Esophagus muscularis mucosa (tissue), 4 donors: ENCODE measurements at regions not wholly inside any gene's neighbourhood (a gene's known extent, or its start where the extent isn't known, plus 50 kb on each side); places are given as distances from the start of the nearest gene placed in this dataset.
A peak's percentile ranks its signal among the peaks of the same experiment; 100 is the strongest.

ENCODE experiments used
- DNase-seq: peaks from one replicate; pipeline ENCODE4 v3.0.0-alpha.2; 2017; ENCODE audit errors: extremely low spot score
- H3K27ac ChIP-seq, 4 donors: fragments of 200-600 bp; sonication (generic); replicated peaks in 1 of 4; 1 replicate in 3 of 4; 2 replicates in 1 of 4; pipeline ENCODE4 v1.5.1; 2016 to 2019; ENCODE audit warnings: mild to moderate bottlenecking in 1 of 4
- H3K27me3 ChIP-seq, 4 donors: fragments of 200-600 bp; sonication (generic); one replicate each; pipeline versions ENCODE4 v1.5.1 to v1.6.0; 2016 to 2019
- H3K36me3 ChIP-seq, 4 donors: fragments of 200-600 bp; sonication (generic); one replicate each; pipeline ENCODE4 v1.5.1; 2016 to 2019
- H3K4me1 ChIP-seq, 4 donors: fragments of 200-600 bp; sonication (generic); one replicate each; pipeline ENCODE4 v1.5.1; 2016 to 2019
- H3K4me3 ChIP-seq, 4 donors: fragments of 200-600 bp; sonication (generic); 1 replicate in 2 of 4; 2 replicates in 2 of 4; pipeline ENCODE4 v1.5.1; 2016 to 2019; ENCODE audit warnings: mild to moderate bottlenecking in 4 of 4, moderate library complexity in 1 of 4
- H3K9me3 ChIP-seq, 4 donors: fragments of 200-600 bp; sonication (generic); 1 replicate in 3 of 4; 2 replicates in 1 of 4; pipeline ENCODE4 v1.5.1; 2016 to 2019
- CTCF ChIP-seq, 3 experiments: fragments of 200-600 bp in 2 of 3; fragments of 450-650 bp in 1 of 3; sonication (generic) in 2 of 3; IDR thresholded peaks; one replicate each; pipeline ENCODE4 v1.5.1; 2017 to 2019; ENCODE audit warnings: antibody characterized with exemption in 3 of 3, mild to moderate bottlenecking in 2 of 3, moderate library complexity in 1 of 3
- EP300 ChIP-seq: sonication (generic); formaldehyde crosslinking; IDR thresholded peaks from one replicate; pipeline ENCODE4 v1.6.1; 2017; ENCODE audit warnings: antibody characterized with exemption
- POLR2A ChIP-seq: fragments of 450-650 bp; IDR thresholded peaks from one replicate; pipeline ENCODE4 v1.6.1; 2017; ENCODE audit warnings: antibody characterized with exemption, moderate library complexity, mild to moderate bottlenecking, low read depth
- POLR2AphosphoS5 ChIP-seq, 2 donors: sonication (generic); formaldehyde crosslinking; IDR thresholded peaks; one replicate each; pipeline ENCODE4 v1.6.1; 2017; ENCODE audit warnings: antibody characterized with exemption in 2 of 2
- WGBS: methylation state at CpG from one replicate; pipeline ENCODE4 v1.1.5; 2018; 5-methylcytosine and 5-hydroxymethylcytosine counted together
- intact Hi-C: fragments of 100-400 bp; cut with DNase I; formaldehyde crosslinking; loops from one replicate; pipeline ENCODE4 v1.15.1; 2023

- Histone ChIP-seq H3K27ac (no peak overlapping the region), H3K9me3 (no peaks in the 10 kb centered on the region), H3K36me3 (no peaks in the 10 kb centered on the region), H3K27me3 (no peaks in the 10 kb centered on the region), H3K4me3 (no peak overlapping the region), H3K4me1 (peaks cover 0 to 9% (median 3%) of the 10 kb centered on the region in 4 donors)
- intact Hi-C loops = no loop called here
- no peak for DNase-seq
- TF ChIP-seq POLR2AphosphoS5 (IDR thresholded peaks at IDR 0.05) (no peak), POLR2A (no peak), EP300 (no peak), CTCF (IDR thresholded peaks at IDR 0.05) (no peak)
- 93% methylated on average over 3 of the region's 3 CpGs for WGBS
These were observed 180.0 kb downstream of the KITLG start for GRCh38 chr12:88400302-88400701.

DNA sequence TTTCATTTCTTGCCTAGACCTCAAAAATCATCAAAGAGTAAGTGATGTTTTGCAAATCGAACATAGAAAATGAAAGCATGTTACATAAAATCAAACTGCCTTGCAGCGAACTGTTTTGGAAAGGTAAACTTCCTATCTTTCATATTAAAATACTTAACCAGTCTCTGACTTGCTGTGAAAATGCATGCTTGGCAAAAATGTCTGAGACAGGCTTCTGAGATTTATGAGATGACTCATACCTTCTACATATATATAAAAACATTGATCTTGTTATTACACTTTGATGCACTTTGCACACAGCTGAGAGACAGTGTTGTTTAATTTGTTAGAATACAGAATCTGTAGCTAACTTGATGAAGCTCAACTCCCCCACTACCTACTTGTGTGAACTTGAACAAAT is 179.1 kb downstream of the KITLG start:
- intact Hi-C loops = no loop called here
- H3K4me1 ChIP-seq = peaks cover 0 to 9% (median 3%) of the 10 kb centered on the region in 4 donors
- H3K36me3 ChIP-seq = no peaks in the 10 kb centered on the region
- H3K4me3 ChIP-seq = no peak overlapping the region
- no peak for DNase-seq
- H3K9me3 ChIP-seq = no peaks in the 10 kb centered on the region
- H3K27ac ChIP-seq = no peak overlapping the region
- TF ChIP-seq EP300 (no peak), CTCF (IDR thresholded peaks at IDR 0.05) (no peak), POLR2A (no peak), POLR2AphosphoS5 (IDR thresholded peaks at IDR 0.05) (no peak)
- 35% methylated on average over 2 of the region's 2 CpGs for WGBS
- H3K27me3 ChIP-seq = no peaks in the 10 kb centered on the region

DNA sequence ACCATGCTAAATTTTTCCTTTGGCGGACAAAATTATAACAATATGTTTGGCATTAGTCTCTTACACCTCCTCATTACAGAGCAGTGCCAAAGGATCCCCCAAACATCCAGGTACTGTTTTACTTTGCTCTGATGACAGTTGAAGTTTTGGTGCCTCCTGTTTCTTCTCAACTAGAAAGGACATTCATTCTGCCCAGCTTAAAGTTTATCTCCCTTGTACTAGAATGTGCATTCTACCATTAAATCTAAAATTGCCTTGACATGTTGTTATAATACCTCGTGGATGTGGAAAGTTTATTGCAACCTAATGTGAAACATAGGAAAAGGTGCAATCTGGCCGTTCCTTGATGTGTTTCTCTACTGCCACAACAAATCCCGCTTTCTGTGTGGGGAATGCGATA is 173.4 kb downstream of the KITLG start:
- no peaks in the 10 kb centered on the region for H3K27me3 ChIP-seq
- H3K4me3 ChIP-seq = no peak overlapping the region
- TF ChIP-seq POLR2A = no peak
- H3K27ac ChIP-seq = peak overlapping the region in 1 of 4 donors; percentile 12
- intact Hi-C loops = no loop called here
- H3K36me3 ChIP-seq = no peaks in the 10 kb centered on the region
- WGBS = 52% methylated on average over 5 of the region's 5 CpGs
- peaks cover 0 to 14% (median 7%) of the 10 kb centered on the region in 4 donors for H3K4me1 ChIP-seq
- no peaks in the 10 kb centered on the region for H3K9me3 ChIP-seq
- no peak for DNase-seq

- intact Hi-C loops = no loop called here
These were observed 171.4 kb downstream of the KITLG start for GRCh38 chr12:88408823-88409222.

DNA sequence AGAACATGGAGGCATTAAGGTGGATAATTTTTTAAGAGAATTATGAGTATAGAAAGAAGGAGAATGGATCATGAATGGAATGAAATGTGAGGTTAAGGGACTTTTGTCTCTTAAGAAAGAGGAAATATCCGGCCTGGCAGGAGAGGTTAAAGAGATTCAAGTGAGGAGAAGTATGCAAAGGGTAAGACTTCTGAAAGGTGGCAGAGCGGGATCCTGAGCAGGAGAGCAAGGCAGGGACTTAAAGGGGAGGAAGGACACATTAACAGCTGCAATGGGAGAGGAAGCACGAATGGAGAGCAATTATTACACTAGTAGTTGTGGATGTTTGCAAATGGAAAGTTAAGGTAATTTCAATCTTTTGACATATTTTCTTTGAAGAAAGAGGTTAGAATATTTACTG is 171.0 kb downstream of the KITLG start:
- Histone ChIP-seq H3K27me3 (no peaks in the 10 kb centered on the region), H3K4me3 (no peak overlapping the region), H3K9me3 (no peaks in the 10 kb centered on the region), H3K4me1 (peaks cover 0 to 14% (median 7%) of the 10 kb centered on the region in 4 donors), H3K36me3 (no peaks in the 10 kb centered on the region), H3K27ac (no peak overlapping the region)
- no peak for TF ChIP-seq CTCF (IDR thresholded peaks at IDR 0.05)
- TF ChIP-seq POLR2A = no peak
- no peak for TF ChIP-seq POLR2AphosphoS5 (IDR thresholded peaks at IDR 0.05)
- TF ChIP-seq EP300 = no peak
- intact Hi-C loops = no loop called here
- WGBS = 89% methylated on average over 3 of the region's 3 CpGs
- DNase-seq = no peak

More at GRCh38 chr12:88408823-88409222, 171.4 kb downstream of the KITLG start:
- Histone ChIP-seq H3K27me3 (no peaks in the 10 kb centered on the region), H3K9me3 (no peaks in the 10 kb centered on the region), H3K36me3 (no peaks in the 10 kb centered on the region), H3K4me3 (no peak overlapping the region), H3K4me1 (peaks cover 0 to 14% (median 7%) of the 10 kb centered on the region in 4 donors), H3K27ac (no peak overlapping the region)
- no peak for DNase-seq
- no peak for TF ChIP-seq CTCF (IDR thresholded peaks at IDR 0.05)
- no peak for TF ChIP-seq POLR2AphosphoS5 (IDR thresholded peaks at IDR 0.05)
- no peak for TF ChIP-seq POLR2A
- no peak for TF ChIP-seq EP300
